ENCODE measurements at regions not wholly inside any gene's neighbourhood (a gene's known extent, or its start where the extent isn't known, plus 50 kb on each side); places are given as distances from the start of the nearest gene placed in this dataset.

- Histone ChIP-seq H3K4me1 (ENCODE audit: insufficient read depth, low read length, poor library complexity, severe bottlenecking) (no peaks in the 10 kb centered on the region), H3K4me3 (ENCODE audit: low read depth, low read length, poor library complexity, severe bottlenecking) (no peak overlapping the region), H3K9me3 (ENCODE audit: low read depth, low read length, poor library complexity, severe bottlenecking) (no peaks in the 10 kb centered on the region), H3K36me3 (ENCODE audit: insufficient read depth, low read length, poor library complexity, severe bottlenecking) (no peaks in the 10 kb centered on the region), H3K27me3 (replicated peaks; ENCODE audit: insufficient read depth, low read depth, low read length, poor library complexity) (no peaks in the 10 kb centered on the region), H3K27ac (ENCODE audit: low read depth, low read length, poor library complexity, severe bottlenecking) (no peak overlapping the region)
- no peak for DNase-seq (ENCODE audit: low spot score)
- POLR2A ChIA-PET (ENCODE audit: low non-redundant PET): no interaction called here
- CTCF ChIA-PET: no interaction called here
- no TSS peak for BruUV-seq (replicated peaks)
- TF ChIP-seq, protein P1, sequence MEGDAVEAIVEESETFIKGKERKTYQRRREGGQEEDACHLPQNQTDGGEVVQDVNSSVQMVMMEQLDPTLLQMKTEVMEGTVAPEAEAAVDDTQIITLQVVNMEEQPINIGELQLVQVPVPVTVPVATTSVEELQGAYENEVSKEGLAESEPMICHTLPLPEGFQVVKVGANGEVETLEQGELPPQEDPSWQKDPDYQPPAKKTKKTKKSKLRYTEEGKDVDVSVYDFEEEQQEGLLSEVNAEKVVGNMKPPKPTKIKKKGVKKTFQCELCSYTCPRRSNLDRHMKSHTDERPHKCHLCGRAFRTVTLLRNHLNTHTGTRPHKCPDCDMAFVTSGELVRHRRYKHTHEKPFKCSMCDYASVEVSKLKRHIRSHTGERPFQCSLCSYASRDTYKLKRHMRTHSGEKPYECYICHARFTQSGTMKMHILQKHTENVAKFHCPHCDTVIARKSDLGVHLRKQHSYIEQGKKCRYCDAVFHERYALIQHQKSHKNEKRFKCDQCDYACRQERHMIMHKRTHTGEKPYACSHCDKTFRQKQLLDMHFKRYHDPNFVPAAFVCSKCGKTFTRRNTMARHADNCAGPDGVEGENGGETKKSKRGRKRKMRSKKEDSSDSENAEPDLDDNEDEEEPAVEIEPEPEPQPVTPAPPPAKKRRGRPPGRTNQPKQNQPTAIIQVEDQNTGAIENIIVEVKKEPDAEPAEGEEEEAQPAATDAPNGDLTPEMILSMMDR (conservative IDR thresholded peaks at IDR 0.05; ENCODE audit: low read depth, low read length): no peak
- TF ChIP-seq EZH2 (IDR thresholded peaks at IDR 0.05; ENCODE audit: borderline replicate concordance, low read depth, low read length, poor library complexity, severe bottlenecking): no peak
- intact Hi-C loops (cut with micrococcal nuclease; ENCODE audit: unreplicated experiment): no loop called here
Measured at GRCh38 chr13:90675129-90675528, 672.4 kb upstream of the MIR17HG start.

GRCh38 chr13:90680826-90681225 lies 666.7 kb upstream of the MIR17HG start:
- DNase-seq (ENCODE audit: low spot score): no peak
- Histone ChIP-seq H3K9me3 (ENCODE audit: low read depth, low read length, poor library complexity, severe bottlenecking) (no peaks in the 10 kb centered on the region), H3K27ac (ENCODE audit: low read depth, low read length, poor library complexity, severe bottlenecking) (no peak overlapping the region), H3K36me3 (ENCODE audit: insufficient read depth, low read length, poor library complexity, severe bottlenecking) (no peaks in the 10 kb centered on the region), H3K4me1 (ENCODE audit: insufficient read depth, low read length, poor library complexity, severe bottlenecking) (peaks cover 13% of the 10 kb centered on the region), H3K27me3 (replicated peaks; ENCODE audit: insufficient read depth, low read depth, low read length, poor library complexity) (no peaks in the 10 kb centered on the region), H3K4me3 (ENCODE audit: low read depth, low read length, poor library complexity, severe bottlenecking) (no peak overlapping the region)
- BruUV-seq (replicated peaks): no TSS peak
- intact Hi-C loops (cut with micrococcal nuclease; ENCODE audit: unreplicated experiment): no loop called here
- ChIA-PET CTCF (no interaction called here), POLR2A (ENCODE audit: low non-redundant PET) (no interaction called here)
- TF ChIP-seq EZH2 (IDR thresholded peaks at IDR 0.05; ENCODE audit: borderline replicate concordance, low read depth, low read length, poor library complexity, severe bottlenecking): no peak
- TF ChIP-seq, protein P1 (conservative IDR thresholded peaks at IDR 0.05; ENCODE audit: low read depth, low read length): no peak

- intact Hi-C loops (cut with micrococcal nuclease; ENCODE audit: unreplicated experiment): no loop called here
- Histone ChIP-seq H3K9me3 (ENCODE audit: low read depth, low read length, poor library complexity, severe bottlenecking) (no peaks in the 10 kb centered on the region), H3K4me1 (ENCODE audit: insufficient read depth, low read length, poor library complexity, severe bottlenecking) (peaks cover 13% of the 10 kb centered on the region), H3K4me3 (ENCODE audit: low read depth, low read length, poor library complexity, severe bottlenecking) (no peak overlapping the region), H3K27ac (ENCODE audit: low read depth, low read length, poor library complexity, severe bottlenecking) (no peak overlapping the region), H3K27me3 (replicated peaks; ENCODE audit: insufficient read depth, low read depth, low read length, poor library complexity) (no peaks in the 10 kb centered on the region), H3K36me3 (ENCODE audit: insufficient read depth, low read length, poor library complexity, severe bottlenecking) (no peaks in the 10 kb centered on the region)
- BruUV-seq (replicated peaks): no TSS peak
- ChIA-PET CTCF (no interaction called here), POLR2A (ENCODE audit: low non-redundant PET) (no interaction called here)
- peak; percentile 66 for DNase-seq (ENCODE audit: low spot score)
- TF ChIP-seq, protein P1 (conservative IDR thresholded peaks at IDR 0.05; ENCODE audit: low read depth, low read length): no peak
- TF ChIP-seq EZH2 (IDR thresholded peaks at IDR 0.05; ENCODE audit: borderline replicate concordance, low read depth, low read length, poor library complexity, severe bottlenecking): no peak
Measured at GRCh38 chr13:90683711-90684131, 663.8 kb upstream of the MIR17HG start.

Measured in A673 (cell line).